OCI-LY1 (cell line): ENCODE measurements at regions not wholly inside any gene's neighbourhood (a gene's known extent, or its start where the extent isn't known, plus 50 kb on each side); places are given as distances from the start of the nearest gene placed in this dataset.
"Not testable (repeated sequence)": the region's sequence is repeated elsewhere in the genome, so short reads cannot be mapped to it uniquely, and the experiment has no call there.

ENCODE experiments used
- H2AFZ ChIP-seq: fragments of 200-600 bp; sonication (generic), shearing (Covaris generic); 2 replicates; pipeline ENCODE4 v1.6.0; 2014; ENCODE audit warnings: antibody characterized with exemption, mild to moderate bottlenecking, low read length
- H3F3A ChIP-seq: fragments of 200-600 bp; sonication (generic), shearing (Covaris generic); 2 replicates; pipeline ENCODE4 v1.6.0; 2014; ENCODE audit warnings: mild to moderate bottlenecking, antibody characterized with exemption, low read length, moderate library complexity; ENCODE audit not compliant: insufficient read depth
- H3K27ac ChIP-seq: fragments of 200-600 bp; sonication (generic); 2 replicates; pipeline ENCODE4 v1.5.1; 2014; ENCODE audit warnings: low read length, mixed run types, mild to moderate bottlenecking, low read depth; ENCODE audit not compliant: poor library complexity, severe bottlenecking
- H3K27me3 ChIP-seq: fragments of 200-600 bp; sonication (generic); 2 replicates; pipeline ENCODE4 v1.6.0; 2014; ENCODE audit warnings: antibody characterized with exemption, mild to moderate bottlenecking, low read length, moderate library complexity; ENCODE audit not compliant: insufficient read depth
- H3K36me3 ChIP-seq: fragments of 200-600 bp; sonication (generic); 2 replicates; pipeline ENCODE4 v1.6.1; 2014; ENCODE audit warnings: mild to moderate bottlenecking, antibody characterized with exemption, low read length, moderate library complexity, mixed read lengths; ENCODE audit not compliant: insufficient read depth
- H3K4me1 ChIP-seq: fragments of 200-600 bp; sonication (generic); 2 replicates; pipeline ENCODE4 v1.5.1; 2014; ENCODE audit warnings: mild to moderate bottlenecking, low read length, moderate library complexity; ENCODE audit not compliant: insufficient read depth, severe bottlenecking
- H3K4me2 ChIP-seq: fragments of 200-600 bp; sonication (generic), shearing (Covaris generic); 2 replicates; pipeline ENCODE4 v1.6.1; 2014; ENCODE audit warnings: low read length
- H3K4me3 ChIP-seq: fragments of 200-600 bp; sonication (generic); 2 replicates; pipeline ENCODE4 v1.5.1; 2014; ENCODE audit warnings: low read length, low read depth, mild to moderate bottlenecking, mixed read lengths; ENCODE audit not compliant: poor library complexity, severe bottlenecking
- H3K79me2 ChIP-seq: fragments of 200-600 bp; shearing (Covaris generic); 2 replicates; pipeline ENCODE4 v1.6.1; 2016; ENCODE audit warnings: mixed run types, low read length, mixed read lengths; ENCODE audit not compliant: insufficient read depth
- H3K9ac ChIP-seq: fragments of 200-600 bp; sonication (generic), shearing (Covaris generic); 2 replicates; pipeline ENCODE4 v1.6.1; 2014; ENCODE audit warnings: mild to moderate bottlenecking, low read length, mixed read lengths
- H3K9me2 ChIP-seq: fragments of 200-600 bp; sonication (generic), shearing (Covaris generic); 2 replicates; pipeline ENCODE4 v1.6.1; 2014; ENCODE audit warnings: low read depth, mild to moderate bottlenecking, low read length, mixed read lengths
- H3K9me3 ChIP-seq: fragments of 200-600 bp; shearing (Covaris generic); 2 replicates; pipeline ENCODE4 v1.6.1; 2014; ENCODE audit warnings: low read length, mixed read lengths
- H4K20me1 ChIP-seq: fragments of 200-600 bp; sonication (generic), shearing (Covaris generic); 2 replicates; pipeline ENCODE4 v1.6.0; 2016; ENCODE audit warnings: mild to moderate bottlenecking, low read length; ENCODE audit not compliant: insufficient read depth
- EZH2 ChIP-seq: fragments of 200-600 bp; sonication (generic), shearing (Covaris generic); IDR thresholded peaks from 2 replicates; pipeline ENCODE4 v1.8.0; 2017; ENCODE audit warnings: borderline replicate concordance, mixed run types, mild to moderate bottlenecking, antibody characterized with exemption, low read length, moderate library complexity, mixed read lengths
- TF ChIP-seq, protein P1 (sequence below): fragments of 200-600 bp; sonication (generic), shearing (Covaris generic); IDR thresholded peaks from 2 replicates; pipeline ENCODE4 v1.5.1; 2017; ENCODE audit warnings: mild to moderate bottlenecking, antibody characterized with exemption, low read length, moderate library complexity, mixed read lengths

- Histone ChIP-seq H3K27ac (no peak overlapping the region), H3K36me3 (no peaks in the 10 kb centered on the region), H3K27me3 (no peaks in the 10 kb centered on the region), H4K20me1 (no peaks in the 10 kb centered on the region), H2AFZ (no peak overlapping the region), H3F3A (no peaks in the 10 kb centered on the region), H3K9me2 (no peaks in the 10 kb centered on the region), H3K9ac (no peak overlapping the region), H3K79me2 (no peaks in the 10 kb centered on the region), H3K4me1 (no peaks in the 10 kb centered on the region), H3K9me3 (no peaks in the 10 kb centered on the region), H3K4me3 (no peak overlapping the region), H3K4me2 (no peak overlapping the region)
- TF ChIP-seq EZH2, result no peak
- TF ChIP-seq, protein P1, sequence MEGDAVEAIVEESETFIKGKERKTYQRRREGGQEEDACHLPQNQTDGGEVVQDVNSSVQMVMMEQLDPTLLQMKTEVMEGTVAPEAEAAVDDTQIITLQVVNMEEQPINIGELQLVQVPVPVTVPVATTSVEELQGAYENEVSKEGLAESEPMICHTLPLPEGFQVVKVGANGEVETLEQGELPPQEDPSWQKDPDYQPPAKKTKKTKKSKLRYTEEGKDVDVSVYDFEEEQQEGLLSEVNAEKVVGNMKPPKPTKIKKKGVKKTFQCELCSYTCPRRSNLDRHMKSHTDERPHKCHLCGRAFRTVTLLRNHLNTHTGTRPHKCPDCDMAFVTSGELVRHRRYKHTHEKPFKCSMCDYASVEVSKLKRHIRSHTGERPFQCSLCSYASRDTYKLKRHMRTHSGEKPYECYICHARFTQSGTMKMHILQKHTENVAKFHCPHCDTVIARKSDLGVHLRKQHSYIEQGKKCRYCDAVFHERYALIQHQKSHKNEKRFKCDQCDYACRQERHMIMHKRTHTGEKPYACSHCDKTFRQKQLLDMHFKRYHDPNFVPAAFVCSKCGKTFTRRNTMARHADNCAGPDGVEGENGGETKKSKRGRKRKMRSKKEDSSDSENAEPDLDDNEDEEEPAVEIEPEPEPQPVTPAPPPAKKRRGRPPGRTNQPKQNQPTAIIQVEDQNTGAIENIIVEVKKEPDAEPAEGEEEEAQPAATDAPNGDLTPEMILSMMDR, result no peak
Observed at GRCh38 chr11:91997226-91997625, 227.4 kb upstream of the FAT3 start.

DNA sequence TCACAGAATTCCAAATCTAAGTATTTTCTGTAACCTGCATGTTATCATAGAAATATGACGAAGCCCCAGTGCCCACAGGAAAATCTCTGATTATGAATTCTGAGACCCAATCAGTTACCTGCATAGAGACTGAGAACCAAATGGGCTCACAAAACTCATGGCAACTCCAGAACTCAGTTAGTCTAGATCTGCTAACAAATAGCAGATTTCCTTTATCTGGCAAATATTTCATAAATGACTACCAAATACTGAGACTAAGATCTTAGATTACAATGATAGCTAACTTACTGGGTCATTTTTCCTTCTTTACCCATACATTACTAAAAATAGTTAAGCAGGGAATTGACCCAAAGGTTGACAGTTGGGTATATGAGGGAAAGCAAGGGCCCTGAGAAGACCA, 228.1 kb upstream of the FAT3 start:
- H3K9me2 ChIP-seq, result no peaks in the 10 kb centered on the region
- H3K9me3 ChIP-seq, result no peaks in the 10 kb centered on the region
- H3K4me1 ChIP-seq, result no peaks in the 10 kb centered on the region
- H4K20me1 ChIP-seq, result no peaks in the 10 kb centered on the region
- H3K27ac ChIP-seq, result no peak overlapping the region
- H3K4me2 ChIP-seq, result no peak overlapping the region
- no peak overlapping the region for H3K9ac ChIP-seq
- TF ChIP-seq, protein P1, result no peak
- TF ChIP-seq EZH2, result no peak
- no peaks in the 10 kb centered on the region for H3K36me3 ChIP-seq
- no peaks in the 10 kb centered on the region for H3K27me3 ChIP-seq
- no peak overlapping the region for H3K4me3 ChIP-seq
- no peaks in the 10 kb centered on the region for H3K79me2 ChIP-seq
- no peak overlapping the region for H2AFZ ChIP-seq
- no peaks in the 10 kb centered on the region for H3F3A ChIP-seq

GRCh38 chr11:91988443-91988842, 236.2 kb upstream of the FAT3 start:
- not testable (repeated sequence) for H3K27ac ChIP-seq, H3K36me3 ChIP-seq, H3K4me3 ChIP-seq, H3K4me2 ChIP-seq, H3K4me1 ChIP-seq, H4K20me1 ChIP-seq, H3K27me3 ChIP-seq, H3K9me3 ChIP-seq, H3K9ac ChIP-seq, H3K9me2 ChIP-seq, H2AFZ ChIP-seq, H3F3A ChIP-seq, H3K79me2 ChIP-seq

DNA sequence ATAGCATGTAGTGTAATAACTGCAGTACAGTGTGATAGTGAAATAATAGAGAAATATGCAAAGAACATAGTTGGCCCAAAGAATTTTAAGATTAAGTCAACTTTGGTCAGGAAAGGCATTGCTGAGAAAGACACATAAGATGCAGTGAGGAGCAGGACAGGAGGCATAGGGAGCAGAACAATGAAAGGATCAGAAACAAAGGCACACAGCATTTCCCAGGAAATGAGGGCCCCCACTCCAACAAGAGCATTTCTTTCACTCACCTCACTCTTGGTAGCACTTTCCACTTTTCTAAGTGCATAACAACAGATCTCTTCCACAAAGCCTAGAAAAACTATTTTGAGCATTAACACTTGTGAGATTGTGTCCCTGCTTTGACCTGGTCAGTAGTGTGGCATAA, 238.4 kb upstream of the FAT3 start:
- TF ChIP-seq EZH2, result no peak
- TF ChIP-seq, protein P1, result no peak
- no peaks in the 10 kb centered on the region for H3K79me2 ChIP-seq
- H3K4me1 ChIP-seq, result no peaks in the 10 kb centered on the region
- H3K9me2 ChIP-seq, result no peaks in the 10 kb centered on the region
- H3K27ac ChIP-seq, result no peak overlapping the region
- no peaks in the 10 kb centered on the region for H3K36me3 ChIP-seq
- H3F3A ChIP-seq, result no peaks in the 10 kb centered on the region
- H3K9me3 ChIP-seq, result no peaks in the 10 kb centered on the region
- H3K27me3 ChIP-seq, result no peaks in the 10 kb centered on the region
- no peak overlapping the region for H2AFZ ChIP-seq
- no peak overlapping the region for H3K9ac ChIP-seq
- no peak overlapping the region for H3K4me2 ChIP-seq
- no peak overlapping the region for H3K4me3 ChIP-seq
- no peaks in the 10 kb centered on the region for H4K20me1 ChIP-seq
